ENCODE measurements at regions not wholly inside any gene's neighbourhood (a gene's known extent, or its start where the extent isn't known, plus 50 kb on each side); places are given as distances from the start of the nearest gene placed in this dataset.

GRCh38 chr3:105274536-105274935 is 92.2 kb upstream of the ALCAM start:
- POLR2A ChIA-PET: no interaction called here
- DNase-seq (ENCODE audit: low read depth): no peak
- no peaks in the 10 kb centered on the region for H3K36me3 ChIP-seq (ENCODE audit: control insufficient read depth, insufficient read depth, low read length)
- no peak for TF ChIP-seq CTCF (IDR thresholded peaks at IDR 0.05; ENCODE audit: insufficient read depth, low read depth, low read length)
- CTCF ChIA-PET: no interaction called here
- H3K27me3 ChIP-seq (ENCODE audit: control insufficient read depth, insufficient read depth, low read length): no peaks in the 10 kb centered on the region
- H3K4me3 ChIP-seq (ENCODE audit: low read depth, low read length): no peak overlapping the region

DNA sequence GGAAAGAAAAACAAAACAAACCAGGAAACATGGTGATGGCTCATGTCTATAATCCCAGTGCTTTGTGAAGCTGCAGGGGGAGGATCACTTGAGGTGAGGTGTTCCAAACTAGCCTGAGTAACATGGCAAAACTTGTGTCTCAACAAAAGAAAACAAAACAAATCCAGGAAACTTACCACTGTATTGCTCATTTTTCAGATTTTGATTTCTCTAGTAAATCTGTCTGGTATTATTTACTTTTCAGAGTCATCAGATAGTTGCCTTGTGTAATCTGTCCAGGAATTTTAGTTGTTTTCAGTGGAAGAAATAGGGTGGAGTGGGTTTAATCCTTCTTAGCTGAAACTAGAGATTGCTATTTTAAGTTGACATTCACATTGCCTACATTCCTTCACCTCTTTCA is 91.8 kb upstream of the ALCAM start:
- H3K27me3 ChIP-seq (ENCODE audit: control insufficient read depth, insufficient read depth, low read length): no peaks in the 10 kb centered on the region
- CTCF ChIA-PET: no interaction called here
- no peak overlapping the region for H3K4me3 ChIP-seq (ENCODE audit: low read depth, low read length)
- no peaks in the 10 kb centered on the region for H3K36me3 ChIP-seq (ENCODE audit: control insufficient read depth, insufficient read depth, low read length)
- peak; percentile 45 for DNase-seq (ENCODE audit: low read depth)
- TF ChIP-seq CTCF (IDR thresholded peaks at IDR 0.05; ENCODE audit: insufficient read depth, low read depth, low read length): no peak
- POLR2A ChIA-PET: no interaction called here

GRCh38 chr3:105277656-105278055 is 89.1 kb upstream of the ALCAM start:
- CTCF ChIA-PET: no interaction called here
- DNase-seq (ENCODE audit: low read depth): no peak
- Histone ChIP-seq H3K4me3 (ENCODE audit: low read depth, low read length) (no peak overlapping the region), H3K36me3 (ENCODE audit: control insufficient read depth, insufficient read depth, low read length) (no peaks in the 10 kb centered on the region), H3K27me3 (ENCODE audit: control insufficient read depth, insufficient read depth, low read length) (no peaks in the 10 kb centered on the region)
- POLR2A ChIA-PET: no interaction called here
- TF ChIP-seq CTCF (IDR thresholded peaks at IDR 0.05; ENCODE audit: insufficient read depth, low read depth, low read length): no peak

GRCh38 chr3:105278688-105279087 is 88.0 kb upstream of the ALCAM start:
- no peaks in the 10 kb centered on the region for H3K27me3 ChIP-seq (ENCODE audit: control insufficient read depth, insufficient read depth, low read length)
- ChIA-PET CTCF (no interaction called here), POLR2A (no interaction called here)
- DNase-seq (ENCODE audit: low read depth): no peak
- no peak overlapping the region for H3K4me3 ChIP-seq (ENCODE audit: low read depth, low read length)
- no peak for TF ChIP-seq CTCF (IDR thresholded peaks at IDR 0.05; ENCODE audit: insufficient read depth, low read depth, low read length)
- no peaks in the 10 kb centered on the region for H3K36me3 ChIP-seq (ENCODE audit: control insufficient read depth, insufficient read depth, low read length)

- CTCF ChIA-PET: no interaction called here
- TF ChIP-seq CTCF (IDR thresholded peaks at IDR 0.05; ENCODE audit: insufficient read depth, low read depth, low read length): no peak
- no peak for DNase-seq (ENCODE audit: low read depth)
- Histone ChIP-seq H3K4me3 (ENCODE audit: low read depth, low read length) (no peak overlapping the region), H3K27me3 (ENCODE audit: control insufficient read depth, insufficient read depth, low read length) (no peaks in the 10 kb centered on the region), H3K36me3 (ENCODE audit: control insufficient read depth, insufficient read depth, low read length) (no peaks in the 10 kb centered on the region)
- POLR2A ChIA-PET: no interaction called here
These were observed 84.7 kb upstream of the ALCAM start for GRCh38 chr3:105281989-105282388.

All from BJ (cell line).